ENCODE measurements at regions not wholly inside any gene's neighbourhood (a gene's known extent, or its start where the extent isn't known, plus 50 kb on each side); places are given as distances from the start of the nearest gene placed in this dataset.
"Not testable (repeated sequence)": the region's sequence is repeated elsewhere in the genome, so short reads cannot be mapped to it uniquely, and the experiment has no call there.

DNA sequence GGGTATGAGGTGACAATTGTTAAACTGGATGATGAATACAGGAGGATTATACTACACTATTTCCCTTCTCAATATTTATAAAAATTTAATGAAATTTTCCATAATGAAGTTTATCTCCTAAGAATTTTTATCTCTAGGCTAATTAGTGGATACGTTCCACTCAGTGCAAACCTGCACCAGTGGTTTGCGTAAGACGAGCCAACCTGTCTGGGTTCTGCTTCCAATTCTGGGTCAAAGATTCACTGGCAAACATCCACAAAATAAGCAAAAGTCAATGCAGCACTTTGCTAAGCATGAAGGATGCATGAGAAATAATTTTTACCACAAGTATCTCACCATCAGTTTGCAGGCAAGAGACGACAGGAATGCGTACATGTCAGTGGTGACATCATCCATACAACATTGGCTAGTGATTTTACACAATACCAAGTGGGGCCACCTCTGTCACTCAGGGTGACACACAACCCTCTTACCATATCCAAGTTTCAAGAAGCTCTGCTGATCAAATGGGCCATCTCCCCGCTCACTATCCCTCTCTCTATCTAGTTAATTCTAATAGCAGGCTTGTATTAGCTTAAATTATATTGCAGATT lies 51.7 kb downstream of the FAM50B start:
- DNase-seq: no peak

GRCh38 chr6:3902871-3903648 lies 53.9 kb downstream of the FAM50B start:
- DNase-seq: no peak

GRCh38 chr6:3904518-3904917 lies 55.3 kb downstream of the FAM50B start:
- DNase-seq: no peak

- no peak for DNase-seq
These were observed 57.0 kb downstream of the FAM50B start for GRCh38 chr6:3905945-3906845.

GRCh38 chr6:3906846-3907151 lies 57.6 kb downstream of the FAM50B start:
- no peak for DNase-seq

DNA sequence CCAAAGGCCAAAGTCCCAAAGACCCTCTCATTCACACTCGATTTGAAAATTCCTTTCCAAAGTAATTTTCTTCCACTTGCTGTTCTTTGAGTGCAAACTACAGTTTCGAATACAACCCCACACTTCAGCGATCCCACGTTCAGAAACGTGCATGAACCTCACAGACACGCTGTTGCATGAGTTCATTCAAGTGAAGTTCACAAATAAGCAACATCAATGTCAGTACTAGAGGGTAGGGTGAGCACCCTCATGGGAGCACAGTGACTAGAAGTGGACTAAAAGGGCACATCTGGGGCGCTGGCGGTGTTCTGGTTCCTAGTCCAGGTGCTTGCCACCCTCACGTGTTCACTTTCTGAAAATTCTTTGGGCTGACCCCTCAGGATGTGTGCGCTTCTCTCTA lies 59.0 kb downstream of the FAM50B start:
- no peak for DNase-seq

DNA sequence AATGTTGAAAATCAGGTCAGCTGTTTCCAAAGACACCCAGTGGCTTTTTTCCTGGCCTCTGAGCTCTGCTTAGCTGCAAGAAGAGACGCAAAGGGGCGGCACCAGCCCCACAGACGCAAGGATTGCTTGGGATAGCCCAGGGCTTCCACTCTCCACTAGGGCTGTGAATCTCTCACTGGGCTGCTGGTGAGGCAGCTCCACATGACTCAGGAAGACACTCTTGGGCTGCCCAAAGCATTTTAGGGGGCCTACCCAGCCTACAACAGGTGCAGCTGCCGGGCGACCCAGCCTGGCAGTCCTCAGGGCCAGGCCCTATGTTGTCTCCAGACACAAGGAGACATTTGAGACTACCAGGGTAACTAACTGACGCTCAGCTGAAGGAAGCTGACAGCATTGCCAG lies 59.8 kb downstream of the FAM50B start:
- no peak for DNase-seq

DNA sequence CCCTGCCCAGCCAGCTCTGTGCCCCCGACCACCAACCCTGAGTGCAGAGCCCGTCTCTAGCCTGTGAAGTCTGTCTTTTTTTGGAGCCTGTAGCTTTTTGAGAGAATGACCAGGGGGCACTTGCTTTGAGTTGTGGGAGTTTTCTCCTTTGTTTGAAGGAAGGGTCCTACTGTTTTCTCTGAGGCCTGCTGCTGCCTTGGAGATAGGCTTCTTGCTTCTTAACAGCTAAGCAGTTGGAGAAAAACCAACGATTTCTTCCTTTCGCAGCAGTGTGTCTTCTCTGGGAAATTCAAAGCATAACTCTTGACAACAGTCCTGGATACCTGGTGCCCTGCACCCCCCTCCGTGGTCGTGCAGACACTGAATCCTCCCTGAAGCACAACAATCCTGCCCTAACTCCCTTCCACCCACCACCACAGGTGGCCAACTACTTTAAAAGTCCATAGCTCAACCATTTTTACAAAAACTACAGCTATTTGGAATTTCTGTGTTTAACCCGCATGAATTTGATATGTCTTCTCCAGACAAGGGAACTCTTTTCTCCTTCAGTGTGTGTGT lies 61.0 kb downstream of the FAM50B start:
- DNase-seq: no peak

DNA sequence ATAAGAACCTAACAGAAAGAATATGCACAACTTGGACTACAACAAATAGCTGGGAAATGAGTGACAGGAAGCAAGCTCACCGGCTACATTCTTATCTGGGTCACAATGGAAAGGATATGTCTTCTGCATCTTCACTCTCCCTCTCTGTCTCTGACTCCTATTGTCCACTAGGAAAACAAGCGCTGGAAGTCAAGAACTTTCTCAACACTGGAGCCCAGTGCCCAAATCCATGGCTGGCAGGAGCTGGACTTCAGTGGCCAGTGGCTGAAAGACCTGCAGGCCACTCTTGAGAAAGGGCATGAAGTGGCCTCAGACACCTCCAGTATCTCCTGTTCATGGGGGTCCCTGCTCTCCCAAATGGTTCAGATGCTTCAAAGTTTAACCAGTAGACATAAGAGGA lies 62.0 kb downstream of the FAM50B start:
- no peak for DNase-seq

GRCh38 chr6:3911614-3912336 lies 62.6 kb downstream of the FAM50B start:
- DNase-seq: no peak

GRCh38 chr6:3912361-3913076 lies 63.3 kb downstream of the FAM50B start:
- DNase-seq: no peak

- DNase-seq: no peak
These were observed 64.1 kb downstream of the FAM50B start for GRCh38 chr6:3913077-3913957.

GRCh38 chr6:3913958-3914337 lies 64.8 kb downstream of the FAM50B start:
- DNase-seq: no peak

- DNase-seq: no peak
These were observed 66.1 kb downstream of the FAM50B start for GRCh38 chr6:3915076-3915791.

- DNase-seq: no peak
These were observed 67.0 kb downstream of the FAM50B start for GRCh38 chr6:3916211-3916610.

- not testable (repeated sequence) for DNase-seq
These were observed 67.6 kb downstream of the FAM50B start for GRCh38 chr6:3916749-3917148.

DNA sequence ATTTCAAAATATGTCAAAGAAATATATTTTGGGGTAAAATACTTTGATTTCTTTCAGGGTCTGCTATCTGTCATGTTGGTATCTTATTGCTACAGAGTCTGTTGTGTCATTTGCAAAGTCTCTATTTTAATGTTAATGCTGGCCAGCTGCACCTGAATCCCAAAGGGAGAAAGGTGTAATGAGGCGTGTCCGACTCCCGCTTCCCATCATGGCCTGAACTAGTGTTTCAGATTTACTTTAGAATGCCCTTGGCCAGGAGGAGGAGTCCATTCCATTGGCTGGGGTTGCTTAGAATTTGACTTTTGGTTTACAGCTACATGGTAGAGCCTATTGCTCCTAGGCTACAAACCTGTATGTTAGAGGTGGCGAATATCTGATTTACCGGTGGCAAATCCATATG lies 69.3 kb downstream of the FAM50B start:
- no peak for DNase-seq

GRCh38 chr6:3919130-3919628 lies 70.0 kb downstream of the FAM50B start:
- no peak for DNase-seq

GRCh38 chr6:3919849-3920248 lies 70.7 kb downstream of the FAM50B start:
- no peak for DNase-seq

GRCh38 chr6:3920321-3920720 lies 71.1 kb downstream of the FAM50B start:
- DNase-seq: no peak
